ENCODE measurements at regions not wholly inside any gene's neighbourhood (a gene's known extent, or its start where the extent isn't known, plus 50 kb on each side); places are given as distances from the start of the nearest gene placed in this dataset.

DNA sequence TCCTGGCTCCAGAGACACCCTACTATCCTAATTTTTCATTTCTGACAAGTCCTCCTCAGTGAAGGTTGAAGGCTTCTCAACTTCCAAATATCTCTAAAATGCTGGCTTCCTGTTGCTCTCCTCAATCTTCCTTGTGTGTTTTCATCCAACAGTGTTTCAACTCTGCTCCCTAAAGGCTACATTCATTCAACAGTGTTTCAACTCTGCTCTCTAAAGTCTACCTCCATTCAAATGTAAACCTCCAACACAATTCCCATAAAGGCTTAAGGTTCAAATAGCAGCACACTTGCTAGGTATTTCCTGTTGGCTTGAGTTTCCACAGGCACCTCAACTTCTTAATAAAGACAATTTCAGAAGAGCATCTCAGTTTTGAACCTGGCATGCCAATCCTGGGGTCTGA, 164.8 kb downstream of the HINT1 start:
- TF ChIP-seq, protein P1, sequence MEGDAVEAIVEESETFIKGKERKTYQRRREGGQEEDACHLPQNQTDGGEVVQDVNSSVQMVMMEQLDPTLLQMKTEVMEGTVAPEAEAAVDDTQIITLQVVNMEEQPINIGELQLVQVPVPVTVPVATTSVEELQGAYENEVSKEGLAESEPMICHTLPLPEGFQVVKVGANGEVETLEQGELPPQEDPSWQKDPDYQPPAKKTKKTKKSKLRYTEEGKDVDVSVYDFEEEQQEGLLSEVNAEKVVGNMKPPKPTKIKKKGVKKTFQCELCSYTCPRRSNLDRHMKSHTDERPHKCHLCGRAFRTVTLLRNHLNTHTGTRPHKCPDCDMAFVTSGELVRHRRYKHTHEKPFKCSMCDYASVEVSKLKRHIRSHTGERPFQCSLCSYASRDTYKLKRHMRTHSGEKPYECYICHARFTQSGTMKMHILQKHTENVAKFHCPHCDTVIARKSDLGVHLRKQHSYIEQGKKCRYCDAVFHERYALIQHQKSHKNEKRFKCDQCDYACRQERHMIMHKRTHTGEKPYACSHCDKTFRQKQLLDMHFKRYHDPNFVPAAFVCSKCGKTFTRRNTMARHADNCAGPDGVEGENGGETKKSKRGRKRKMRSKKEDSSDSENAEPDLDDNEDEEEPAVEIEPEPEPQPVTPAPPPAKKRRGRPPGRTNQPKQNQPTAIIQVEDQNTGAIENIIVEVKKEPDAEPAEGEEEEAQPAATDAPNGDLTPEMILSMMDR (conservative IDR thresholded peaks at IDR 0.05): no peak
- no peak for TF ChIP-seq ZFX (IDR thresholded peaks at IDR 0.05)
